ENCODE measurements at regions not wholly inside any gene's neighbourhood (a gene's known extent, or its start where the extent isn't known, plus 50 kb on each side); places are given as distances from the start of the nearest gene placed in this dataset.
"Not testable (repeated sequence)": the region's sequence is repeated elsewhere in the genome, so short reads cannot be mapped to it uniquely, and the experiment has no call there.

DNA sequence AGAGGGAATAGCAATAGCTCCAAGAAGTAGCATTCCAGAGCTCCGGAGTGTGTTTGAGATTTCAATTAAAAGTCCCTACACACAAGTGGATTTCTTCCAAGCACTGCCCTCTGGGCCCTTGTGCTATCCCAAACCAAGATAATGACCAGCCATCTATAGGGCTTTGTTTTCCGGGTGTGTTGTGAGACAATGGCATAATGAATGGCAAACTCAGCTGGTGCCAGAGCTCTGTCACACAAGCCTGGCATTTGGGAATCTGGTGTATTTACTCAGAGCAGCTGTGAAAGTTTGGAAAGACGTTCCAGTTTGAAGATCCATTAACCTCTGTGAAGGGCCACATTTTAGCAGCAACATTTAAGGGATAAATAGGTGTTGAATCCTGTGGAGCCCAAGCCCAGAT, 61.2 kb upstream of the TMTC2 start:
- DNase-seq (ENCODE audit: low read depth in 4 of 4, low spot score in 2 of 4), result no peak

DNA sequence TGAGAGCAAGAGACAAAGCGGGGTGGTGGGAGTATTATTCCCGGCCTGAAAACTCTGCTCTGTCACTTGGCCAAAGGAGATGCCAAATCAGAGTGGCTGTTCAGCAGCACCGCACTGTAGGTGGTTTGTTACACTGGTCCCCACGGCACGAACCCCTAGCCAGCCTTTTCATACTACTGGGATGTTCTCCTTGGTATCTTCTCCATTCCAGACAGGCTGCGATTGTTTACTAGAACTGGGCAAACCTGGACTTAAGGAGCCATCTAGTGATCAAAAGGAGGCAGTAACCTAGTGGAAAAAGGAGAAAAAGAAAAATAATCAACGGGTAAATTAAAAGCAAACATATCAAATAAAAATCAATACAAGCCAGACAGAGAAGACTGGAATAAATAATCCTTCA, 58.9 kb upstream of the TMTC2 start:
- no peak for DNase-seq (ENCODE audit: low read depth in 4 of 4, low spot score in 2 of 4)

DNA sequence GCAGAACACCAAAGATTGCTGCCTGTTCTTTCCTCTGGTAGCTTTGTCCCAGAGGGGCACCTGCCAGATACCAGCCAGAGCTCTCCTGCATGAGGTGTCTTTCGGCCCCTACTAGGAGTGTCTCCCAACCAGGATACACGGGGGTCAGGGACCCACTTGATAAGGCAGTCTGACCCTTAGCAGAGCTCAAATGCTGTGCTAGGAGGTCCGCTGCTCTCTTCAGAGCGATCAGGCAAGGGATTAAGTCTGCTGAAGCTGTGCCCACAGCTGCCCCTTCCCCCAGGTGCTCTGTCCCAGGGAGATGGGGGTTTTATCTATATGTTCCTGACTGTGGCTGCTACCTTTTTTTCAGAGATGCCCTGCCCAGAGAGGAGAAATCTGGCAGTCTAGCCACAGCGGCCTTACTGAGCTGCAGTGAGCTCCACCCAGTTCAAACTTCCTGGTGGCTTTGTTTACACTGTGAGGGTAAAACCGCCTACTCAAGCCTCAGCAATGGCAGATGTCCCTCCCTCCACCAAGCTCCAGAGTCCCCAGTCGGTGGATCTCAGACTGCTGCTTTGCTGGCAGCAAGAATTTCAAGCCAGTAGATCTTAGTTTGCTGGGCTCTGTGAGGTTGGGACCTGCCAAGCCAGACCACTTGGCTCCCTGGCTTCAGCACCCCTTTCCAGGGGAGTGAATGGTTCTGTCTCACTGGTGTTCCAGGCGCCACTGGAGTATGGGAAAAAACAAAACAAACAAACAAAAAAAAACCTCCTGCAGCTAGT, 52.0 kb upstream of the TMTC2 start:
- not testable (repeated sequence) for DNase-seq (ENCODE audit: low read depth in 4 of 4, low spot score in 2 of 4)

DNA sequence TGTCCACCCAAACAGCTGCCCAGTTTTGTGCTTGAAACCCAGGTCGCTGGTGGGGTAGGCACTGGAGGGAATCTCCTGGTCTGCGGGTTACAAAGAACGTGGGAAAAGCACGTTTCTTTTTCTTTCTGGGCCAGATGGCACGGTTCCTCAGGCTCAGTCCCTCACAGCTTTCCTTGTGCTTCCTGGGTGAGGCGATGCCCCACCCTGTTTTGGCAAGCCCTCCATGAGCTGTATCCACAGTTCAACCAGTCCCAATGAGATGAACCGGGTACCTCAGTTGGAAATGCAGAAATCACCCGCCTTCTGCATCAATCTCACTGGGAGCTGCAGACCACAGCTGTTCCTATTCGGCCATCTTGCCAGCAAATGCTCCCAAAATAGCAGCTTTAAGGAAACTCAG, 51.4 kb upstream of the TMTC2 start:
- no peak for DNase-seq (ENCODE audit: low read depth in 4 of 4, low spot score in 2 of 4)
